IMR-90 (cell line): ENCODE measurements at regions not wholly inside any gene's neighbourhood (a gene's known extent, or its start where the extent isn't known, plus 50 kb on each side); places are given as distances from the start of the nearest gene placed in this dataset.

ENCODE experiments used
- ATAC-seq: fragments of 200-7000 bp; cut with Tn5 transposase; 2 replicates; pipeline ENCODE4 v1.9.1; 2020; ENCODE audit warnings: low read depth, mild to moderate bottlenecking, moderate library complexity
- BruUV-seq: library from RNA; stranded (reverse); fragments of 400-500 nt; replicated peaks from 2 replicates; lab custom pipeline; 2021; lab: Mats Ljungman, UMichigan
- CTCF ChIA-PET: fragments of 300-600 bp; formaldehyde crosslinking; extraction: SDS; loops from one replicate; lab custom pipeline; 2021; ENCODE audit warnings: antibody characterized with exemption; lab: Yijun Ruan, JAX
- POLR2A ChIA-PET: fragments of 300-600 bp; sonication (Branson Sonifier 250); formaldehyde crosslinking; loops from one replicate; lab custom pipeline; 2022; ENCODE audit warnings: antibody characterized with exemption; ENCODE audit not compliant: unreplicated experiment; lab: Charles Lee
- DNase-seq: peaks from one replicate; pipeline ENCODE4 v3.0.0; 2013
- H2AFZ ChIP-seq: replicated peaks from 2 replicates; pipeline ENCODE3; 2013; ENCODE audit warnings: low read length, mild to moderate bottlenecking; ENCODE audit not compliant: poor library complexity
- H2AK5ac ChIP-seq: 2 replicates; pipeline ENCODE4 v1.6.1; 2013; ENCODE audit warnings: low read depth, low read length, inconsistent platforms
- H2AK9ac ChIP-seq: replicated peaks from 2 replicates; pipeline ENCODE3; 2013; ENCODE audit warnings: mild to moderate bottlenecking, low read depth, low read length, moderate library complexity; ENCODE audit not compliant: poor library complexity
- H2BK120ac ChIP-seq: 2 replicates; pipeline ENCODE4 v1.6.1; 2013; ENCODE audit warnings: low read depth, low read length, inconsistent platforms
- H2BK15ac ChIP-seq: 3 replicates; pipeline ENCODE4 v1.6.1; 2013; ENCODE audit warnings: low read depth, low read length, inconsistent platforms
- H2BK20ac ChIP-seq: 2 replicates; pipeline ENCODE4 v1.6.1; 2013; ENCODE audit warnings: low read depth, mild to moderate bottlenecking, inconsistent platforms, low read length, moderate library complexity
- H2BK5ac ChIP-seq: 2 replicates; pipeline ENCODE4 v1.6.1; 2013; ENCODE audit warnings: mild to moderate bottlenecking, low read depth, low read length, inconsistent platforms; ENCODE audit not compliant: poor library complexity, severe bottlenecking
- H3K14ac ChIP-seq: replicated peaks from 2 replicates; pipeline ENCODE4 v1.6.1; 2013; ENCODE audit warnings: low read depth, low read length, inconsistent platforms
- H3K18ac ChIP-seq: 2 replicates; pipeline ENCODE4 v1.6.1; 2013; ENCODE audit warnings: low read depth, low read length, control low read depth
- H3K23ac ChIP-seq: 2 replicates; pipeline ENCODE4 v1.6.1; 2013; ENCODE audit warnings: low read depth, low read length, inconsistent platforms
- H3K27ac ChIP-seq: 2 replicates; pipeline ENCODE4 v1.5.1; 2013; ENCODE audit warnings: mild to moderate bottlenecking, control low read depth, low read length; ENCODE audit not compliant: insufficient read depth
- H3K27me3 ChIP-seq: 2 replicates; pipeline ENCODE4 v1.6.1; 2013; ENCODE audit warnings: low read length; ENCODE audit not compliant: control insufficient read depth, insufficient read depth
- H3K36me3 ChIP-seq: 2 replicates; pipeline ENCODE4 v1.6.1; 2013; ENCODE audit warnings: low read length, mixed read lengths; ENCODE audit not compliant: control insufficient read depth, insufficient read depth
- H3K4ac ChIP-seq: 2 replicates; pipeline ENCODE4 v1.6.1; 2013; ENCODE audit warnings: low read depth, low read length, inconsistent platforms
- H3K4me1 ChIP-seq: 2 replicates; pipeline ENCODE4 v1.6.1; 2013; ENCODE audit warnings: low read length, mixed read lengths; ENCODE audit not compliant: control insufficient read depth, insufficient read depth
- H3K4me2 ChIP-seq: 2 replicates; pipeline ENCODE4 v1.6.1; 2013; ENCODE audit warnings: low read depth, mild to moderate bottlenecking, control low read depth, low read length, moderate library complexity
- H3K4me3 ChIP-seq: 2 replicates; pipeline ENCODE4 v1.5.1; 2013; ENCODE audit warnings: low read depth, mild to moderate bottlenecking, control low read depth, low read length, moderate library complexity; ENCODE audit not compliant: insufficient read depth
- H3K56ac ChIP-seq: 2 replicates; pipeline ENCODE4 v1.6.1; 2013; ENCODE audit warnings: low read length, inconsistent platforms; ENCODE audit not compliant: insufficient read depth; ENCODE audit errors: extremely low read depth
- H3K79me1 ChIP-seq, 2 experiments: 2 replicates each; pipeline ENCODE4 v1.6.1; 2013; ENCODE audit warnings: low read length in 2 of 2, inconsistent platforms in 1 of 2, low read depth in 1 of 2
- H3K9ac ChIP-seq: 2 replicates; pipeline ENCODE4 v1.6.1; 2013; ENCODE audit warnings: low read depth, low read length, control low read depth
- H3K9me1 ChIP-seq: 2 replicates; pipeline ENCODE4 v1.6.1; 2013; ENCODE audit warnings: low read length, inconsistent platforms; ENCODE audit not compliant: insufficient read depth
- H3K9me3 ChIP-seq: 2 replicates; pipeline ENCODE4 v1.6.1; 2013; ENCODE audit warnings: low read length; ENCODE audit not compliant: control insufficient read depth, insufficient read depth
- H4K20me1 ChIP-seq: 2 replicates; pipeline ENCODE4 v1.6.1; 2013; ENCODE audit warnings: low read length, inconsistent platforms; ENCODE audit not compliant: insufficient read depth
- H4K5ac ChIP-seq: 2 replicates; pipeline ENCODE4 v1.6.1; 2013; ENCODE audit warnings: mild to moderate bottlenecking, low read depth, low read length, control low read depth
- H4K8ac ChIP-seq, 2 experiments: 2 replicates each; pipeline ENCODE4 v1.6.1; 2013; ENCODE audit warnings: low read depth in 2 of 2, low read length in 2 of 2, control low read depth in 1 of 2, inconsistent platforms in 1 of 2
- H4K91ac ChIP-seq: 2 replicates; pipeline ENCODE4 v1.6.1; 2013; ENCODE audit warnings: low read depth, low read length, inconsistent platforms; ENCODE audit not compliant: insufficient read depth
- BHLHE40 ChIP-seq: fragments of 150-350 bp; IDR thresholded peaks from 2 replicates; pipeline ENCODE4 v1.6.1; 2016; ENCODE audit warnings: mild to moderate bottlenecking, low read depth, low read length
- CEBPB ChIP-seq: IDR thresholded peaks from 2 replicates; pipeline ENCODE4 v1.6.1; 2012; ENCODE audit warnings: low read depth, low read length, improper control_type of control experiment
- CHD1 ChIP-seq: IDR thresholded peaks from 2 replicates; pipeline ENCODE4 v1.6.1; 2012; ENCODE audit warnings: low read depth, low read length, improper control_type of control experiment
- FOS ChIP-seq: fragments of 150-350 bp; IDR thresholded peaks from 2 replicates; pipeline ENCODE4 v1.6.1; 2016; ENCODE audit warnings: low read depth, low read length
- MAFK ChIP-seq: IDR thresholded peaks from 2 replicates; pipeline ENCODE4 v1.6.1; 2012; ENCODE audit warnings: low read depth, low read length, improper control_type of control experiment
- MXI1 ChIP-seq: IDR thresholded peaks from 2 replicates; pipeline ENCODE4 v1.6.1; 2012; ENCODE audit warnings: low read depth, mild to moderate bottlenecking, low read length, moderate library complexity, borderline replicate concordance
- NFE2L2 ChIP-seq: fragments of 150-350 bp; IDR thresholded peaks from 2 replicates; pipeline ENCODE4 v1.6.1; 2016; ENCODE audit warnings: low read depth, mild to moderate bottlenecking, low read length
- POLR2A ChIP-seq: IDR thresholded peaks from 2 replicates; pipeline ENCODE4 v1.6.1; 2012; ENCODE audit warnings: mild to moderate bottlenecking, low read depth, low read length
- RCOR1 ChIP-seq: IDR thresholded peaks from 2 replicates; pipeline ENCODE4 v1.6.1; 2012; ENCODE audit warnings: mild to moderate bottlenecking, low read length, improper control_type of control experiment; ENCODE audit not compliant: insufficient replicate concordance
- RFX5 ChIP-seq: IDR thresholded peaks from 2 replicates; pipeline ENCODE4 v1.8.0; 2012; ENCODE audit warnings: low read depth, mild to moderate bottlenecking, low read length, moderate library complexity
- SMC3 ChIP-seq: fragments of 150-350 bp; IDR thresholded peaks from 2 replicates; pipeline ENCODE4 v1.6.1; 2016; ENCODE audit warnings: low read depth, mild to moderate bottlenecking, antibody characterized with exemption, low read length, moderate library complexity
- USF2 ChIP-seq: fragments of 150-350 bp; IDR thresholded peaks from 2 replicates; pipeline ENCODE4 v1.6.1; 2017; ENCODE audit warnings: mild to moderate bottlenecking, antibody characterized with exemption, low read length, low read depth
- WGBS, 2 experiments: methylation state at CpG; one replicate each; pipeline versions ENCODE4 v1.1.5 to v1.1.7; 2013; ENCODE audit warnings: missing lambda C conversion rate in 2 of 2; ENCODE audit not compliant: insufficient read length in 1 of 2; ENCODE audit errors: extremely low coverage in 2 of 2; 5-methylcytosine and 5-hydroxymethylcytosine counted together
- dilution Hi-C: fragments of 300-500 bp; cut with HindIII; formaldehyde crosslinking; loops from one replicate; pipeline ENCODE4 v1.14.3; 2018; ENCODE audit warnings: low sequenced_read_pairs; ENCODE audit not compliant: unreplicated experiment
- in situ Hi-C: fragments of 300-500 bp; cut with MboI; formaldehyde crosslinking; loops from 3 replicates; pipeline ENCODE4 v1.14.3; 2019; ENCODE audit warnings: low sequenced_read_pairs, inconsistent platforms, mixed read lengths
- intact Hi-C: fragments of 100-400 bp; cut with micrococcal nuclease; formaldehyde crosslinking; loops from 2 replicates; pipeline ENCODE4 v1.10.0; 2022

GRCh38 chr2:67950018-67950417 lies 112.8 kb downstream of the C1D start:
- Histone ChIP-seq H3K18ac (no peak overlapping the region), H2AFZ (no peak overlapping the region), H3K4me1 (no peaks in the 10 kb centered on the region), H3K23ac (no peak overlapping the region), H4K5ac (no peak overlapping the region), H3K14ac (no peak overlapping the region), H2BK15ac (no peak overlapping the region), H2AK5ac (no peak overlapping the region), H3K9me3 (no peaks in the 10 kb centered on the region), H3K4me2 (no peak overlapping the region), H4K8ac (no peak overlapping the region), H3K36me3 (no peaks in the 10 kb centered on the region), H3K27ac (no peak overlapping the region), H2AK9ac (no peak overlapping the region), H3K79me1 (no peaks in the 10 kb centered on the region), H3K9ac (no peak overlapping the region), H3K56ac (no peak overlapping the region), H2BK20ac (no peak overlapping the region), H2BK5ac (no peak overlapping the region), H4K20me1 (no peaks in the 10 kb centered on the region), H3K27me3 (peaks cover 12% of the 10 kb centered on the region), H4K91ac (no peak overlapping the region), H3K9me1 (no peaks in the 10 kb centered on the region), H2BK120ac (no peak overlapping the region), H3K4me3 (no peak overlapping the region), H3K4ac (no peak overlapping the region)
- intact Hi-C loops = no loop called here
- POLR2A ChIA-PET = no interaction called here
- CTCF ChIA-PET = interaction anchor here (0.6 kb wide), 1 partner anchor 22 kb away, joined by 3 read pairs; no protein-coding TSS in a partner anchor
- 71% methylated on average over 1 of the region's 2 CpGs; no CpG with 5 or more reads in 1 of the 2 experiments for WGBS, 2 experiments
- no TSS peak for BruUV-seq
- in situ Hi-C loops = no loop called here
- dilution Hi-C loops = no loop called here
- ATAC-seq (no peak), DNase-seq (no peak)
- TF ChIP-seq POLR2A = no peak
- no peak for TF ChIP-seq MAFK
- TF ChIP-seq USF2 = no peak
- no peak for TF ChIP-seq RCOR1
- no peak for TF ChIP-seq SMC3
- no peak for TF ChIP-seq MXI1
- no peak for TF ChIP-seq BHLHE40
- no peak for TF ChIP-seq FOS
- TF ChIP-seq CHD1 = no peak
- no peak for TF ChIP-seq NFE2L2
- TF ChIP-seq RFX5 = no peak
- TF ChIP-seq CEBPB = no peak
